GM12892 (cell line): ENCODE measurements at regions not wholly inside any gene's neighbourhood (a gene's known extent, or its start where the extent isn't known, plus 50 kb on each side); places are given as distances from the start of the nearest gene placed in this dataset.

Experiments used
- POLR2A ChIP-seq: IDR thresholded peaks from 2 replicates; pipeline ENCODE4 v1.6.1; 2011; ENCODE audit warnings: low read depth, low read length, control low read depth
- POLR2AphosphoS5 ChIP-seq: IDR thresholded peaks from 2 replicates; pipeline ENCODE4 v1.6.1; 2011; ENCODE audit warnings: low read depth, low read length, control low read depth
- TAF1 ChIP-seq: IDR thresholded peaks from 2 replicates; pipeline ENCODE4 v1.6.1; 2011; ENCODE audit warnings: low read depth, mild to moderate bottlenecking, control low read depth, low read length, borderline replicate concordance

GRCh38 chr4:132076829-132077228 is 1072.3 kb upstream of the PCDH10 start:
- TF ChIP-seq POLR2A (no peak), POLR2AphosphoS5 (no peak), TAF1 (no peak)
